ENCODE measurements at regions not wholly inside any gene's neighbourhood (a gene's known extent, or its start where the extent isn't known, plus 50 kb on each side); places are given as distances from the start of the nearest gene placed in this dataset.

DNA sequence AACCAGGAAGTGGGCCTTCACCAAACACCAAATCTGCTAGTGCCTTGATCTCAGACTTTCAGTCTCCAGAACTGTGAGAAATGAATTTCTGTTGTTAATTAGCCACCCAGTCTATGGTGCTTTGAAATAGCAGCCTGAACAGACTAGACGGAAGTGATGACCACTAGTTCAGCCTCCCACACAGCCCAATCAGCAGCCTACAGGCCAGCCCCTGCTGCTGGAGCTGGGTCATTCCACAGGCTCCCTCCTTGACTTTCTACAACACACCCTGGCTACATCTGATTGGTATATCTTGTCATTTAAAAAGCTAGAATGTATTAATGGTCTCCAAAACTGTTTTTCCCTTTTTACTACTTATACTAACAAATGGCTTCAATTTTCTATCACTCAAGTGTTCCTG is 277.2 kb upstream of the TAC1 start:
- TF ChIP-seq, protein P1, sequence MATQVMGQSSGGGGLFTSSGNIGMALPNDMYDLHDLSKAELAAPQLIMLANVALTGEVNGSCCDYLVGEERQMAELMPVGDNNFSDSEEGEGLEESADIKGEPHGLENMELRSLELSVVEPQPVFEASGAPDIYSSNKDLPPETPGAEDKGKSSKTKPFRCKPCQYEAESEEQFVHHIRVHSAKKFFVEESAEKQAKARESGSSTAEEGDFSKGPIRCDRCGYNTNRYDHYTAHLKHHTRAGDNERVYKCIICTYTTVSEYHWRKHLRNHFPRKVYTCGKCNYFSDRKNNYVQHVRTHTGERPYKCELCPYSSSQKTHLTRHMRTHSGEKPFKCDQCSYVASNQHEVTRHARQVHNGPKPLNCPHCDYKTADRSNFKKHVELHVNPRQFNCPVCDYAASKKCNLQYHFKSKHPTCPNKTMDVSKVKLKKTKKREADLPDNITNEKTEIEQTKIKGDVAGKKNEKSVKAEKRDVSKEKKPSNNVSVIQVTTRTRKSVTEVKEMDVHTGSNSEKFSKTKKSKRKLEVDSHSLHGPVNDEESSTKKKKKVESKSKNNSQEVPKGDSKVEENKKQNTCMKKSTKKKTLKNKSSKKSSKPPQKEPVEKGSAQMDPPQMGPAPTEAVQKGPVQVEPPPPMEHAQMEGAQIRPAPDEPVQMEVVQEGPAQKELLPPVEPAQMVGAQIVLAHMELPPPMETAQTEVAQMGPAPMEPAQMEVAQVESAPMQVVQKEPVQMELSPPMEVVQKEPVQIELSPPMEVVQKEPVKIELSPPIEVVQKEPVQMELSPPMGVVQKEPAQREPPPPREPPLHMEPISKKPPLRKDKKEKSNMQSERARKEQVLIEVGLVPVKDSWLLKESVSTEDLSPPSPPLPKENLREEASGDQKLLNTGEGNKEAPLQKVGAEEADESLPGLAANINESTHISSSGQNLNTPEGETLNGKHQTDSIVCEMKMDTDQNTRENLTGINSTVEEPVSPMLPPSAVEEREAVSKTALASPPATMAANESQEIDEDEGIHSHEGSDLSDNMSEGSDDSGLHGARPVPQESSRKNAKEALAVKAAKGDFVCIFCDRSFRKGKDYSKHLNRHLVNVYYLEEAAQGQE (IDR thresholded peaks at IDR 0.05; ENCODE audit: low read depth): no peak
- TF ChIP-seq TCF12 (IDR thresholded peaks at IDR 0.05; ENCODE audit: low read depth): no peak
- no peak for TF ChIP-seq EP300 (IDR thresholded peaks at IDR 0.05; ENCODE audit: borderline replicate concordance)
- TF ChIP-seq RAD21 (IDR thresholded peaks at IDR 0.05; ENCODE audit: low read depth): no peak
- TF ChIP-seq TAF1 (IDR thresholded peaks at IDR 0.05; ENCODE audit: low read depth): no peak
- TF ChIP-seq EGR1 (IDR thresholded peaks at IDR 0.05): no peak
- no peak for TF ChIP-seq TEAD4 (IDR thresholded peaks at IDR 0.05)
- TF ChIP-seq, protein P2, sequence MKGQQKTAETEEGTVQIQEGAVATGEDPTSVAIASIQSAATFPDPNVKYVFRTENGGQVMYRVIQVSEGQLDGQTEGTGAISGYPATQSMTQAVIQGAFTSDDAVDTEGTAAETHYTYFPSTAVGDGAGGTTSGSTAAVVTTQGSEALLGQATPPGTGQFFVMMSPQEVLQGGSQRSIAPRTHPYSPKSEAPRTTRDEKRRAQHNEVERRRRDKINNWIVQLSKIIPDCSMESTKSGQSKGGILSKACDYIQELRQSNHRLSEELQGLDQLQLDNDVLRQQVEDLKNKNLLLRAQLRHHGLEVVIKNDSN (IDR thresholded peaks at IDR 0.05): no peak
- TF ChIP-seq CREB1 (IDR thresholded peaks at IDR 0.05; ENCODE audit: low read depth): no peak
- no peak for TF ChIP-seq YY1 (IDR thresholded peaks at IDR 0.05; ENCODE audit: low read depth)
- TF ChIP-seq FOXM1 (IDR thresholded peaks at IDR 0.05; ENCODE audit: borderline replicate concordance, low read depth): no peak
- TF ChIP-seq CEBPB (IDR thresholded peaks at IDR 0.05): no peak
- no peak for TF ChIP-seq NFIC (IDR thresholded peaks at IDR 0.05)
- no peak for TF ChIP-seq ZBTB7A (IDR thresholded peaks at IDR 0.05; ENCODE audit: low read depth)
- TF ChIP-seq, protein P3, sequence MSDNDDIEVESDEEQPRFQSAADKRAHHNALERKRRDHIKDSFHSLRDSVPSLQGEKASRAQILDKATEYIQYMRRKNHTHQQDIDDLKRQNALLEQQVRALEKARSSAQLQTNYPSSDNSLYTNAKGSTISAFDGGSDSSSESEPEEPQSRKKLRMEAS (IDR thresholded peaks at IDR 0.05): no peak

DNA sequence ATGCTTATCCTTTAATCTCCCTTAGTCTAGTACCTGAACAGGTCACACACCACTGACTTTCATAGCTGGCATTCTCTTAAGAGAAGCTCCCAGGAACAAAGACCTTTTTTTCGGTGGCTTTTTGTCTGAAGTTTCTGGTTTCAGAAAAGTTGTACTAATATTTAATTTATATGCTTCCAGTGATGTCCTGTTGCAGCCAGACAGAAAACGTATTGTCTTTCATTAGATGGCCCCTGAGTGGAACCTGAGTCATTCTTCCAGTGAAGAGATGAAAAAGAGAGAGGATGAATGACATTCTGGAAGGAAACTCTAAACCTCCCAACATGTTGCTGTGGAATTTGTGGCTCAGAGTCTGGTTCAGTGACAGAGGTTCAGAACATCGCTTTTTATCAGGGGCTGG is 274.8 kb upstream of the TAC1 start:
- TF ChIP-seq TCF12 (IDR thresholded peaks at IDR 0.05; ENCODE audit: low read depth) (peak; percentile 58; the same call in 1 of the 2 replicates), TEAD4 (IDR thresholded peaks at IDR 0.05) (0 out of 2 replicates have a peak, but pooled peaks have one; percentile 21), EGR1 (IDR thresholded peaks at IDR 0.05) (no peak), TAF1 (IDR thresholded peaks at IDR 0.05; ENCODE audit: low read depth) (no peak), NFIC (IDR thresholded peaks at IDR 0.05) (no peak; the same call in 1 of the 2 replicates), EP300 (IDR thresholded peaks at IDR 0.05; ENCODE audit: borderline replicate concordance) (peak; percentile 63), FOXM1 (IDR thresholded peaks at IDR 0.05; ENCODE audit: borderline replicate concordance, low read depth) (peak; percentile 33; the same call in 1 of the 2 replicates), YY1 (IDR thresholded peaks at IDR 0.05; ENCODE audit: low read depth) (no peak)
- TF ChIP-seq, protein P1 (IDR thresholded peaks at IDR 0.05; ENCODE audit: low read depth): no peak
- TF ChIP-seq, protein P2 (IDR thresholded peaks at IDR 0.05): no peak

DNA sequence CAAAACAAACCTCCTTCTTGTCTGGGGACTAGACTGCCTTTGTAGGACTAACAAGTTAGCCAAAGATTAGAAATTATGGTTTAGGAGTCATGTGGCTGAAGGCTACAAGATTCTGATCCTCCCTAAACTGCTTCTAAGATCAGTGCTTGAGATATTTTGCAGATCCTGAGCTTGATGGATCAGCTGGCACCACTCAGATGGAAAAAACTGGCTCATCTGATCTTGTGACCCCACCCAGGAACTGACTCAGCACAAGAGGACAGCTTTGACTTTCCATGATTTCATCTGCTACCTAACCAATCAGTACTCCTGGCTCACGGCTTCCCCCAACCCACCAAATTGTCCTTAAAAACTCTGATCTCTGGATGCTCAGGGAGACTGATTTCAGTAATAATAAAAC is 271.5 kb upstream of the TAC1 start:
- TF ChIP-seq RAD21 (IDR thresholded peaks at IDR 0.05; ENCODE audit: low read depth): no peak
- TF ChIP-seq CREB1 (IDR thresholded peaks at IDR 0.05; ENCODE audit: low read depth): no peak
- no peak for TF ChIP-seq EP300 (IDR thresholded peaks at IDR 0.05; ENCODE audit: borderline replicate concordance)
- TF ChIP-seq, protein P3 (IDR thresholded peaks at IDR 0.05): no peak
- no peak for TF ChIP-seq EGR1 (IDR thresholded peaks at IDR 0.05)
- no peak for TF ChIP-seq NFIC (IDR thresholded peaks at IDR 0.05)
- no peak for TF ChIP-seq TAF1 (IDR thresholded peaks at IDR 0.05; ENCODE audit: low read depth)
- TF ChIP-seq FOXM1 (IDR thresholded peaks at IDR 0.05; ENCODE audit: borderline replicate concordance, low read depth): no peak
- no peak for TF ChIP-seq ZBTB7A (IDR thresholded peaks at IDR 0.05; ENCODE audit: low read depth)
- no peak for TF ChIP-seq TCF12 (IDR thresholded peaks at IDR 0.05; ENCODE audit: low read depth)
- TF ChIP-seq YY1 (IDR thresholded peaks at IDR 0.05; ENCODE audit: low read depth): no peak

GRCh38 chr7:97461596-97461995 is 270.3 kb upstream of the TAC1 start:
- TF ChIP-seq, protein P1 (IDR thresholded peaks at IDR 0.05; ENCODE audit: low read depth): no peak
- TF ChIP-seq EGR1 (IDR thresholded peaks at IDR 0.05): no peak
- TF ChIP-seq YY1 (IDR thresholded peaks at IDR 0.05; ENCODE audit: low read depth): no peak
- TF ChIP-seq CEBPB (IDR thresholded peaks at IDR 0.05): no peak
- TF ChIP-seq, protein P2 (IDR thresholded peaks at IDR 0.05): no peak
- no peak for TF ChIP-seq FOXM1 (IDR thresholded peaks at IDR 0.05; ENCODE audit: borderline replicate concordance, low read depth)
- no peak for TF ChIP-seq RAD21 (IDR thresholded peaks at IDR 0.05; ENCODE audit: low read depth)
- TF ChIP-seq TEAD4 (IDR thresholded peaks at IDR 0.05): no peak
- no peak for TF ChIP-seq TAF1 (IDR thresholded peaks at IDR 0.05; ENCODE audit: low read depth)
- no peak for TF ChIP-seq CREB1 (IDR thresholded peaks at IDR 0.05; ENCODE audit: low read depth)
